GM12878 (cell line): ENCODE measurements at regions not wholly inside any gene's neighbourhood (a gene's known extent, or its start where the extent isn't known, plus 50 kb on each side); places are given as distances from the start of the nearest gene placed in this dataset.

Experiments used
- ATAC-seq: fragments of 200-7000 bp; cut with Tn5 transposase; 3 replicates; pipeline ENCODE4 v1.9.1; 2020; ENCODE audit warnings: mild to moderate bottlenecking, moderate library complexity
- BruUV-seq: library from RNA; stranded (reverse); fragments of 400-500 nt; replicated peaks from 2 replicates; lab custom pipeline; 2021; lab: Mats Ljungman, UMichigan
- CTCF ChIA-PET: fragments of 300-600 bp; sonication (Branson Sonifier 250); formaldehyde crosslinking; extraction: SDS; loops from one replicate; lab custom pipeline; 2021; ENCODE audit warnings: inconsistent platforms; lab: Yijun Ruan, JAX
- POLR2A ChIA-PET: fragments of 350-600 bp; formaldehyde crosslinking; extraction: SDS; loops from one replicate; lab custom pipeline; 2021; ENCODE audit warnings: inconsistent platforms; lab: Charles Lee
- RAD21 ChIA-PET: fragments of 300-600 bp; sonication (Branson Sonifier 250); formaldehyde crosslinking; loops from one replicate; lab custom pipeline; 2023; ENCODE audit warnings: antibody characterized with exemption; ENCODE audit not compliant: unreplicated experiment; lab: Charles Lee
- SMC1A ChIA-PET: fragments of 300-600 bp; sonication (Branson Sonifier 250); formaldehyde crosslinking; loops from one replicate; lab custom pipeline; 2023; ENCODE audit not compliant: unreplicated experiment, uncharacterized antibody; lab: Charles Lee
- DNase-seq: peaks from one replicate; pipeline ENCODE4 v3.0.0-alpha.2; 2011; ENCODE audit warnings: low read depth, low spot score
- FAIRE-seq: peaks from 3 replicates; lab custom pipeline; 2011; peaks lifted over from hg19 to GRCh38; lab: Jason Lieb, UNC
- H2AFZ ChIP-seq: 2 replicates; pipeline ENCODE4 v1.6.0; 2011; ENCODE audit warnings: low read depth, low read length, control low read depth; ENCODE audit not compliant: control insufficient read depth
- H3K27ac ChIP-seq: 2 replicates; pipeline ENCODE4 v1.5.1; 2011; ENCODE audit warnings: control low read depth; ENCODE audit not compliant: control insufficient read depth, insufficient read depth
- H3K27me3 ChIP-seq, 2 experiments: replicated peaks in 1 of 2; 2 replicates each; pipeline versions ENCODE4 v1.6.0 to v1.6.1; 2011; ENCODE audit warnings: low read length in 1 of 2; ENCODE audit not compliant: control insufficient read depth in 2 of 2, insufficient read depth in 2 of 2
- H3K36me3 ChIP-seq, 2 experiments: 2 replicates each; pipeline ENCODE4 v1.5.1; 2011; ENCODE audit warnings: low read length in 1 of 2; ENCODE audit not compliant: control insufficient read depth in 2 of 2, insufficient read depth in 2 of 2
- H3K4me1 ChIP-seq: 2 replicates; pipeline ENCODE4 v1.6.1; 2011; ENCODE audit warnings: mild to moderate bottlenecking, low read length, moderate library complexity, mixed read lengths; ENCODE audit not compliant: control insufficient read depth, insufficient read depth
- H3K4me2 ChIP-seq: 2 replicates; pipeline ENCODE4 v1.6.0; 2011; ENCODE audit warnings: control low read depth; ENCODE audit not compliant: control insufficient read depth, insufficient read depth
- H3K4me3 ChIP-seq: fragments of 200-600 bp; sonication (generic); 2 replicates; pipeline ENCODE4 v1.5.1; 2016
- H3K79me2 ChIP-seq: 2 replicates; pipeline ENCODE4 v1.6.0; 2011; ENCODE audit warnings: low read length; ENCODE audit not compliant: control insufficient read depth, insufficient read depth
- H3K9ac ChIP-seq: 2 replicates; pipeline ENCODE4 v1.8.0; 2011; ENCODE audit warnings: low read length, control low read depth, mixed read lengths; ENCODE audit not compliant: control insufficient read depth, insufficient read depth
- H3K9me3 ChIP-seq: replicated peaks from 3 replicates; pipeline ENCODE4 v1.5.1; 2011; ENCODE audit warnings: mild to moderate bottlenecking, low read length; ENCODE audit not compliant: control insufficient read depth, insufficient read depth
- H4K20me1 ChIP-seq: 2 replicates; pipeline ENCODE4 v1.6.0; 2011; ENCODE audit not compliant: control insufficient read depth, insufficient read depth
- BCLAF1 ChIP-seq: fragments of 450-650 bp; IDR thresholded peaks from 2 replicates; pipeline ENCODE4 v1.6.1; 2017; ENCODE audit warnings: antibody characterized with exemption, mild to moderate bottlenecking, moderate library complexity
- KAT2A ChIP-seq: conservative IDR thresholded peaks from 2 replicates; pipeline ENCODE4 v1.6.1; 2011; ENCODE audit warnings: low read depth, low read length; ENCODE audit not compliant: control insufficient read depth
- MAX ChIP-seq: IDR thresholded peaks from 2 replicates; pipeline ENCODE4 v1.6.1; 2012; ENCODE audit warnings: low read depth, low read length, improper control_type of control experiment
- NFYB ChIP-seq: IDR thresholded peaks from 2 replicates; pipeline ENCODE4 v1.6.1; 2011; ENCODE audit warnings: low read depth, mild to moderate bottlenecking, low read length, improper control_type of control experiment, moderate library complexity; ENCODE audit not compliant: insufficient read depth
- RCOR1 ChIP-seq: conservative IDR thresholded peaks from 2 replicates; pipeline ENCODE4 v1.6.1; 2012; ENCODE audit warnings: low read depth, low read length, improper control_type of control experiment
- ZNF274 ChIP-seq: IDR thresholded peaks from one replicate; pipeline ENCODE4 v1.8.0; 2011; ENCODE audit not compliant: insufficient read length, insufficient read depth
- WGBS: methylation state at CpG from one replicate; pipeline ENCODE4 v1.1.6; 2016; ENCODE audit warnings: low lambda C conversion rate; ENCODE audit not compliant: insufficient replicate concordance, insufficient coverage; ENCODE audit errors: missing lambda C conversion rate; 5-methylcytosine and 5-hydroxymethylcytosine counted together
- in situ Hi-C: fragments of 300-500 bp; cut with MboI; formaldehyde crosslinking; loops from 9 replicates; pipeline ENCODE4 v1.14.3; 2018; ENCODE audit warnings: mixed read lengths
- intact Hi-C: fragments of 100-400 bp; cut with micrococcal nuclease; formaldehyde crosslinking; loops from one replicate; pipeline ENCODE4 v1.14.2; 2022; ENCODE audit not compliant: unreplicated experiment

- Histone ChIP-seq H3K27ac (no peak overlapping the region), H2AFZ (no peak overlapping the region), H3K79me2 (no peaks in the 10 kb centered on the region), H4K20me1 (no peaks in the 10 kb centered on the region), H3K9ac (no peak overlapping the region), H3K4me1 (no peaks in the 10 kb centered on the region), H3K4me2 (no peak overlapping the region), H3K9me3 (no peaks in the 10 kb centered on the region), H3K36me3 (no peaks in the 10 kb centered on the region), H3K27me3 (no peaks in the 10 kb centered on the region), H3K4me3 (no peak overlapping the region)
- no TSS peak for BruUV-seq
- ATAC-seq = no peak
- RAD21 ChIA-PET = no interaction called here
- POLR2A ChIA-PET = interaction anchor here (0.6 kb wide), 1 partner anchor 88 kb away, joined by 6 read pairs; no protein-coding TSS in a partner anchor
- no peak for DNase-seq
- SMC1A ChIA-PET = interaction anchor here (0.9 kb wide), 1 partner anchor 1052 kb away, joined by 3 read pairs; no protein-coding TSS in a partner anchor
- in situ Hi-C loops = no loop called here
- TF ChIP-seq ZNF274 = no peak
- no peak for TF ChIP-seq MAX
- TF ChIP-seq BCLAF1 = no peak
- TF ChIP-seq NFYB = no peak
- TF ChIP-seq RCOR1 = no peak
- no peak for TF ChIP-seq KAT2A
- intact Hi-C loops = no loop called here
- no peak for FAIRE-seq
- CTCF ChIA-PET = no interaction called here
- WGBS = 10% methylated on average over 2 of the region's 2 CpGs
These were observed 176.0 kb downstream of the COX18 start for GRCh38 chr4:72893354-72894066.
